ENCODE measurements at regions not wholly inside any gene's neighbourhood (a gene's known extent, or its start where the extent isn't known, plus 50 kb on each side); places are given as distances from the start of the nearest gene placed in this dataset.

GRCh38 chr5:56358046-56358445 lies 124.9 kb upstream of the ANKRD55 start (continued):
- TF ChIP-seq ZNF207 (IDR thresholded peaks at IDR 0.05; ENCODE audit: borderline replicate concordance) = no peak
- TF ChIP-seq BORCS8-MEF2B (CRISPR knock-in tag; IDR thresholded peaks at IDR 0.05) = no peak
- TF ChIP-seq TFDP2 (CRISPR knock-in tag; IDR thresholded peaks at IDR 0.05) = no peak
- 0 out of 2 replicates have a peak, but pooled peaks have one; percentile 25 for TF ChIP-seq MIER3 (CRISPR knock-in tag; IDR thresholded peaks at IDR 0.05; ENCODE audit: borderline replicate concordance)
- no peak for TF ChIP-seq ZNF883 (CRISPR knock-in tag; IDR thresholded peaks at IDR 0.05; ENCODE audit: not compliant biosample characterization)
- no peak for TF ChIP-seq ZNF703 (CRISPR knock-in tag; IDR thresholded peaks at IDR 0.05; ENCODE audit: borderline replicate concordance)
- TF ChIP-seq IRF2 (CRISPR knock-in tag; IDR thresholded peaks at IDR 0.05) = no peak

GRCh38 chr5:56357426-56357825 lies 124.3 kb upstream of the ANKRD55 start:
- no peak overlapping the region for H2AFZ ChIP-seq (ENCODE audit: low read length)
- intact Hi-C loops (cut with micrococcal nuclease; ENCODE audit: unreplicated experiment) = loop anchor here (5.0 kb wide), 3 partner anchors 280 to 460 kb away; partner anchors contain the start of gene MAP3K1

More at GRCh38 chr5:56357426-56357825, 124.3 kb upstream of the ANKRD55 start:
- no peak for DNase-seq (ENCODE audit: low spot score)
- Histone ChIP-seq H3K4me3 (replicated peaks in 1 of 3; ENCODE audit: insufficient read depth in 1 of 3, low read depth in 2 of 3, low read length in 3 of 3) (no peak overlapping the region), H3K36me3 (replicated peaks in 1 of 2; ENCODE audit: control insufficient read depth in 1 of 2, insufficient read depth in 2 of 2, low read length in 2 of 2) (no peaks in the 10 kb centered on the region), H3K9me3 (ENCODE audit: low read length) (no peaks in the 10 kb centered on the region), H3K27ac (ENCODE audit: extremely low read length, insufficient read depth, low read length) (peak overlapping the region; percentile 100), H3K9ac (ENCODE audit: insufficient read depth, low read depth, low read length) (no peak overlapping the region), H3K27me3 (ENCODE audit: control insufficient read depth in 1 of 2, insufficient read depth in 2 of 2, low read length in 2 of 2) (no peaks in the 10 kb centered on the region), H3K4me2 (ENCODE audit: low read depth, low read length) (peak overlapping the region; percentile 90), H4K20me1 (ENCODE audit: insufficient read depth, low read length) (no peaks in the 10 kb centered on the region), H3K79me2 (ENCODE audit: insufficient read depth, low read length) (no peaks in the 10 kb centered on the region), H3K4me1 (ENCODE audit: insufficient read depth, low read length) (peaks cover 72% of the 10 kb centered on the region)
- FAIRE-seq = no peak
- POLR2A ChIA-PET = interaction anchor here (0.7 to 2.3 kb wide), 10 partner anchors 10 to 481 kb away, joined by 3 to 18 read pairs (median 6); no protein-coding TSS in a partner anchor
- no TSS peak for BruUV-seq (replicated peaks)
- no peak for ATAC-seq
- in situ Hi-C loops (cut with HindIII; ENCODE audit: extremely low pct_ligation_motif_present, low pct_unique_long_range_greater_than_20kb) = loop anchor here (10.0 kb wide), 1 partner anchor 127 kb away; no protein-coding TSS in a partner anchor
- CTCF ChIA-PET (ENCODE audit: low intra/inter-chr PET ratio, low total read pairs) = no interaction called here
- no peak for TF ChIP-seq FOXP4 (CRISPR knock-in tag; IDR thresholded peaks at IDR 0.05)
- 0 out of 2 replicates have a peak, but pooled peaks have one; percentile 21 for TF ChIP-seq TARDBP (CRISPR knock-in tag; IDR thresholded peaks at IDR 0.05)
- no peak for TF ChIP-seq ZNF7 (CRISPR knock-in tag; IDR thresholded peaks at IDR 0.05)

Measured in HepG2 (cell line).